Hepatocyte (in vitro differentiated cells): ENCODE measurements at regions not wholly inside any gene's neighbourhood (a gene's known extent, or its start where the extent isn't known, plus 50 kb on each side); places are given as distances from the start of the nearest gene placed in this dataset.

Source experiments
- EZH2 ChIP-seq: fragments of 200-600 bp; sonication (generic); IDR thresholded peaks from 2 replicates; pipeline ENCODE4 v1.6.1; 2016; ENCODE audit warnings: antibody characterized with exemption, mild to moderate bottlenecking, borderline replicate concordance
- EZH2phosphoT487 ChIP-seq: fragments of 200-600 bp; sonication (generic); IDR thresholded peaks from one replicate; pipeline ENCODE4 v1.6.1; 2018; ENCODE audit warnings: antibody characterized with exemption, mild to moderate bottlenecking, low read depth, moderate library complexity; ENCODE audit not compliant: unreplicated experiment, severe bottlenecking
- TF ChIP-seq, protein P1 (sequence below): fragments of 200-600 bp; sonication (generic); IDR thresholded peaks from 2 replicates; pipeline ENCODE4 v1.5.1; 2016; ENCODE audit warnings: antibody characterized with exemption, mild to moderate bottlenecking; ENCODE audit not compliant: poor library complexity

DNA sequence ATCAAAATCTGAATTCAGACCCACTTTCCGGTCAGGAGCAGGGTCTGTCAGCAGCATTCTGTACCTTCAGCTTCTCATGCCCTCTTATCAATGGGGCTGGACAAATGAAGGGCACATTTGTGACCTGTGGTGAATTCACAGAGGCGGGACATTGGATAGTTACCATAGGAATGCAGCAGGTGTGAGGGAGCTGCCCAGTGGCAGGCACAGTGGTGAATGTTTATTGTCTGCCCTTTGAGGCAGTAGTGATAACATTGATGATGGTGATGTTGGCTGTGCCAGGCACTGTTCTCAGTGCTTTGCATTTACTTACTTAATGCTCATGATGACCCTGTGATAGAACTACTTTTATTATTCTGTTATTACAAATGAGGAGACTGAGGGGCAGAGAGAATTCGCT, 101.2 kb upstream of the KIT start:
- TF ChIP-seq, protein P1, sequence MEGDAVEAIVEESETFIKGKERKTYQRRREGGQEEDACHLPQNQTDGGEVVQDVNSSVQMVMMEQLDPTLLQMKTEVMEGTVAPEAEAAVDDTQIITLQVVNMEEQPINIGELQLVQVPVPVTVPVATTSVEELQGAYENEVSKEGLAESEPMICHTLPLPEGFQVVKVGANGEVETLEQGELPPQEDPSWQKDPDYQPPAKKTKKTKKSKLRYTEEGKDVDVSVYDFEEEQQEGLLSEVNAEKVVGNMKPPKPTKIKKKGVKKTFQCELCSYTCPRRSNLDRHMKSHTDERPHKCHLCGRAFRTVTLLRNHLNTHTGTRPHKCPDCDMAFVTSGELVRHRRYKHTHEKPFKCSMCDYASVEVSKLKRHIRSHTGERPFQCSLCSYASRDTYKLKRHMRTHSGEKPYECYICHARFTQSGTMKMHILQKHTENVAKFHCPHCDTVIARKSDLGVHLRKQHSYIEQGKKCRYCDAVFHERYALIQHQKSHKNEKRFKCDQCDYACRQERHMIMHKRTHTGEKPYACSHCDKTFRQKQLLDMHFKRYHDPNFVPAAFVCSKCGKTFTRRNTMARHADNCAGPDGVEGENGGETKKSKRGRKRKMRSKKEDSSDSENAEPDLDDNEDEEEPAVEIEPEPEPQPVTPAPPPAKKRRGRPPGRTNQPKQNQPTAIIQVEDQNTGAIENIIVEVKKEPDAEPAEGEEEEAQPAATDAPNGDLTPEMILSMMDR = no peak
- TF ChIP-seq EZH2phosphoT487 (no peak), EZH2 (no peak)
